ENCODE measurements at regions not wholly inside any gene's neighbourhood (a gene's known extent, or its start where the extent isn't known, plus 50 kb on each side); places are given as distances from the start of the nearest gene placed in this dataset.

DNA sequence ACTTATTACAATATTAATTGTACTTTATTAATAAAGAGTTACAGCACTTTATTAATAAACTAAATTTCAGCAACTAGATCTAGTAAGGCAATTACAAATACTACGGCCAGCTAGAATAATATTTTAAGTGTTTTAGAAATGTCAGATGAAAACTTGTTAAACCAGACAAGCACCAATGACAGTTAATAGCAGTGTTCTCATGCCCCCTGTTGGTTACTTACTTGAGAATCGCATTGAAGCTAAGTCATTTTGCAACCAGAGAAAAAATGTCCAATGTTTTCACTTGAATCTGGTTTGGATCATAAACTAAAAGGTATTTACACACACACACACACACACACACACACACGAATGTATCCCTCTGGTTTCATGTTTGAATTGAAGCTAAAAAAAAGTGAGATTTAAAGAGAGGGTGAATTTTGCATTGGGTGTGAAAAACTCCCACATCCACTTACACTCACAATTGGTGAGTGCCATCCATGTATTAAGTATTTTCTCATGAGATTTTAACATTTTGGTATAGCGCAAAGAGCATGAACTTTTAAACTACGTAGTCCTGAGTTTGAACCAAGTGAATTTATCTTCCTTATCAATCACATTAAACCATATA lies 347.7 kb downstream of the ZBBX start:
- H2AFZ ChIP-seq (ENCODE audit: low read depth, low read length) = no peak overlapping the region
- TF ChIP-seq, protein P1, sequence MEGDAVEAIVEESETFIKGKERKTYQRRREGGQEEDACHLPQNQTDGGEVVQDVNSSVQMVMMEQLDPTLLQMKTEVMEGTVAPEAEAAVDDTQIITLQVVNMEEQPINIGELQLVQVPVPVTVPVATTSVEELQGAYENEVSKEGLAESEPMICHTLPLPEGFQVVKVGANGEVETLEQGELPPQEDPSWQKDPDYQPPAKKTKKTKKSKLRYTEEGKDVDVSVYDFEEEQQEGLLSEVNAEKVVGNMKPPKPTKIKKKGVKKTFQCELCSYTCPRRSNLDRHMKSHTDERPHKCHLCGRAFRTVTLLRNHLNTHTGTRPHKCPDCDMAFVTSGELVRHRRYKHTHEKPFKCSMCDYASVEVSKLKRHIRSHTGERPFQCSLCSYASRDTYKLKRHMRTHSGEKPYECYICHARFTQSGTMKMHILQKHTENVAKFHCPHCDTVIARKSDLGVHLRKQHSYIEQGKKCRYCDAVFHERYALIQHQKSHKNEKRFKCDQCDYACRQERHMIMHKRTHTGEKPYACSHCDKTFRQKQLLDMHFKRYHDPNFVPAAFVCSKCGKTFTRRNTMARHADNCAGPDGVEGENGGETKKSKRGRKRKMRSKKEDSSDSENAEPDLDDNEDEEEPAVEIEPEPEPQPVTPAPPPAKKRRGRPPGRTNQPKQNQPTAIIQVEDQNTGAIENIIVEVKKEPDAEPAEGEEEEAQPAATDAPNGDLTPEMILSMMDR (IDR thresholded peaks at IDR 0.05; ENCODE audit: poor library complexity, severe bottlenecking) = peak; percentile 78
- TF ChIP-seq RAD21 (conservative IDR thresholded peaks at IDR 0.05) (peak; percentile 84), EZH2 (IDR thresholded peaks at IDR 0.05; ENCODE audit: borderline replicate concordance, insufficient read depth, low read length, poor library complexity, severe bottlenecking) (no peak), SMC3 (conservative IDR thresholded peaks at IDR 0.05; ENCODE audit: poor library complexity) (peak; percentile 83)
- TF ChIP-seq, protein P2, sequence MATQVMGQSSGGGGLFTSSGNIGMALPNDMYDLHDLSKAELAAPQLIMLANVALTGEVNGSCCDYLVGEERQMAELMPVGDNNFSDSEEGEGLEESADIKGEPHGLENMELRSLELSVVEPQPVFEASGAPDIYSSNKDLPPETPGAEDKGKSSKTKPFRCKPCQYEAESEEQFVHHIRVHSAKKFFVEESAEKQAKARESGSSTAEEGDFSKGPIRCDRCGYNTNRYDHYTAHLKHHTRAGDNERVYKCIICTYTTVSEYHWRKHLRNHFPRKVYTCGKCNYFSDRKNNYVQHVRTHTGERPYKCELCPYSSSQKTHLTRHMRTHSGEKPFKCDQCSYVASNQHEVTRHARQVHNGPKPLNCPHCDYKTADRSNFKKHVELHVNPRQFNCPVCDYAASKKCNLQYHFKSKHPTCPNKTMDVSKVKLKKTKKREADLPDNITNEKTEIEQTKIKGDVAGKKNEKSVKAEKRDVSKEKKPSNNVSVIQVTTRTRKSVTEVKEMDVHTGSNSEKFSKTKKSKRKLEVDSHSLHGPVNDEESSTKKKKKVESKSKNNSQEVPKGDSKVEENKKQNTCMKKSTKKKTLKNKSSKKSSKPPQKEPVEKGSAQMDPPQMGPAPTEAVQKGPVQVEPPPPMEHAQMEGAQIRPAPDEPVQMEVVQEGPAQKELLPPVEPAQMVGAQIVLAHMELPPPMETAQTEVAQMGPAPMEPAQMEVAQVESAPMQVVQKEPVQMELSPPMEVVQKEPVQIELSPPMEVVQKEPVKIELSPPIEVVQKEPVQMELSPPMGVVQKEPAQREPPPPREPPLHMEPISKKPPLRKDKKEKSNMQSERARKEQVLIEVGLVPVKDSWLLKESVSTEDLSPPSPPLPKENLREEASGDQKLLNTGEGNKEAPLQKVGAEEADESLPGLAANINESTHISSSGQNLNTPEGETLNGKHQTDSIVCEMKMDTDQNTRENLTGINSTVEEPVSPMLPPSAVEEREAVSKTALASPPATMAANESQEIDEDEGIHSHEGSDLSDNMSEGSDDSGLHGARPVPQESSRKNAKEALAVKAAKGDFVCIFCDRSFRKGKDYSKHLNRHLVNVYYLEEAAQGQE (IDR thresholded peaks at IDR 0.05; ENCODE audit: borderline replicate concordance) = no peak
- no peak overlapping the region for H3K4me2 ChIP-seq (ENCODE audit: low read length)
- no peaks in the 10 kb centered on the region for H3K27me3 ChIP-seq (ENCODE audit: insufficient read depth, low read depth, low read length)
- no peak overlapping the region for H3K27ac ChIP-seq (ENCODE audit: low read length)
- H3K9me2 ChIP-seq (ENCODE audit: insufficient read depth, low read length) = no peaks in the 10 kb centered on the region
- no peaks in the 10 kb centered on the region for H3K9me3 ChIP-seq (ENCODE audit: low read length)
- H3K9ac ChIP-seq (ENCODE audit: low read length) = no peak overlapping the region
- no peaks in the 10 kb centered on the region for H3K79me2 ChIP-seq (replicated peaks; ENCODE audit: insufficient read depth, low read length)
- no peak overlapping the region for H3K4me3 ChIP-seq (ENCODE audit: low read length)
- H4K20me1 ChIP-seq (ENCODE audit: insufficient read depth) = no peaks in the 10 kb centered on the region
- no peaks in the 10 kb centered on the region for H3F3A ChIP-seq (ENCODE audit: insufficient read depth, low read length, poor library complexity, severe bottlenecking)
- no peaks in the 10 kb centered on the region for H3K36me3 ChIP-seq (ENCODE audit: insufficient read depth, low read length)

DNA sequence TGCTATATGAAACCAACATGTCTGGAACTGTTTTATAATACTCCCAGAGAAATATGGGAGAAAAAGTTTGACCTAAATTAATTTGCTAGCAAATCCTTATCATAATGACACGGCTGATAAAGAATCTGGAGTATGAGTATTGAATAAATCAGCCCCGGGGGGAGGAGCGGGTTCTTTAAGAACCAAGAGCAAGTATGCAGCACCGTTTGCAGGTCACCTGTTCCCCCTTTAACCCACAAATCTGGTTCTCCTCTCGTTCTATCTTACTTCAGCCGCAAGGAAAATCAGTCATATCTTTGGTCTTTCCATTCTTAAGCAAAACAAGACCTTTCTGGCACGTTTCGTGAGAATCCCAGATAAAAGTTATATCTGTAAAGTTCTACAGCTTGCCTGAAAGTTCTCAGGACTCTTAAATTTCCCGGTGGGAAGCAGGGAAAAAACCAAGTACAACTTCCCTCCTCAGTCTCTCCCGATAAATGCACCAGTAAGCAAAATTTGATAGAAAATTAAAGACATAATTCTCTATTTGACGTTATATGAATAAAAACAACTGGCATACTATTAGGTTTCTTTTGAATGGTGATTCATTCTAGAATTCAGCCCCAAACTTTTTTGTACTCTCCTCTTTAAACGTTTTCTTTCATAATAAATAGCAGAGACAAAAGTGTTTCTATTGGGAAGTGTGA lies 348.6 kb downstream of the ZBBX start:
- H3K9me3 ChIP-seq (ENCODE audit: low read length) = no peaks in the 10 kb centered on the region
- H3K27ac ChIP-seq (ENCODE audit: low read length) = no peak overlapping the region
- H3K9ac ChIP-seq (ENCODE audit: low read length) = no peak overlapping the region
- H3K36me3 ChIP-seq (ENCODE audit: insufficient read depth, low read length) = no peaks in the 10 kb centered on the region
- H3F3A ChIP-seq (ENCODE audit: insufficient read depth, low read length, poor library complexity, severe bottlenecking) = no peaks in the 10 kb centered on the region
- H4K20me1 ChIP-seq (ENCODE audit: insufficient read depth) = no peaks in the 10 kb centered on the region
- H3K4me3 ChIP-seq (ENCODE audit: low read length) = no peak overlapping the region
- no peak overlapping the region for H3K4me2 ChIP-seq (ENCODE audit: low read length)
- no peak for TF ChIP-seq EP300 (conservative IDR thresholded peaks at IDR 0.05; ENCODE audit: poor library complexity, severe bottlenecking)
- TF ChIP-seq, protein P1 (IDR thresholded peaks at IDR 0.05; ENCODE audit: poor library complexity, severe bottlenecking) = no peak
- TF ChIP-seq MXI1 (conservative IDR thresholded peaks at IDR 0.05; ENCODE audit: poor library complexity, severe bottlenecking) = no peak
- TF ChIP-seq EZH2 (IDR thresholded peaks at IDR 0.05; ENCODE audit: borderline replicate concordance, insufficient read depth, low read length, poor library complexity, severe bottlenecking) = no peak
- no peak for TF ChIP-seq SMC3 (conservative IDR thresholded peaks at IDR 0.05; ENCODE audit: poor library complexity)
- no peaks in the 10 kb centered on the region for H3K79me2 ChIP-seq (replicated peaks; ENCODE audit: insufficient read depth, low read length)
- H3K9me2 ChIP-seq (ENCODE audit: insufficient read depth, low read length) = no peaks in the 10 kb centered on the region
- no peak overlapping the region for H2AFZ ChIP-seq (ENCODE audit: low read depth, low read length)
- H3K27me3 ChIP-seq (ENCODE audit: insufficient read depth, low read depth, low read length) = no peaks in the 10 kb centered on the region

All from neural cell (in vitro differentiated cells).